ENCODE measurements at regions not wholly inside any gene's neighbourhood (a gene's known extent, or its start where the extent isn't known, plus 50 kb on each side); places are given as distances from the start of the nearest gene placed in this dataset.

DNA sequence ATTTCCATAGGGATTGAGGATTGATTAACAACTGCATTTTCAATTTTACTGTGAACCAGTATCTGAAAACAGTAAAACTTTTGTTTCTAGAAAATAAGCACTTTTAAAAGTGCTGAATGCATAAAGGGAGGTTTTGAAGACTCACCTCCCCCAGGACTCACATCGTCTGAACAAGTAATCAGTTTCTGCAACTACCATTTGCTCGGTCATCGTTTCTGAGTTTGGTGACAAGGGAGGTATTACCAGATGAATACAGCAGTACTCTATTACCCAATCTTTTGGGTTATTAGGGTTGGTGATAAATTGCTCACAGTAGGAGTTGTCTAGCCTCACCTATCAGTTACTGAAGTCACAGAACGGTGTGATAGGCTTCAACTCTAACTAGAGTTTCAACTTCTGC is 234.5 kb upstream of the FN1 start:
- TF ChIP-seq, protein P1, sequence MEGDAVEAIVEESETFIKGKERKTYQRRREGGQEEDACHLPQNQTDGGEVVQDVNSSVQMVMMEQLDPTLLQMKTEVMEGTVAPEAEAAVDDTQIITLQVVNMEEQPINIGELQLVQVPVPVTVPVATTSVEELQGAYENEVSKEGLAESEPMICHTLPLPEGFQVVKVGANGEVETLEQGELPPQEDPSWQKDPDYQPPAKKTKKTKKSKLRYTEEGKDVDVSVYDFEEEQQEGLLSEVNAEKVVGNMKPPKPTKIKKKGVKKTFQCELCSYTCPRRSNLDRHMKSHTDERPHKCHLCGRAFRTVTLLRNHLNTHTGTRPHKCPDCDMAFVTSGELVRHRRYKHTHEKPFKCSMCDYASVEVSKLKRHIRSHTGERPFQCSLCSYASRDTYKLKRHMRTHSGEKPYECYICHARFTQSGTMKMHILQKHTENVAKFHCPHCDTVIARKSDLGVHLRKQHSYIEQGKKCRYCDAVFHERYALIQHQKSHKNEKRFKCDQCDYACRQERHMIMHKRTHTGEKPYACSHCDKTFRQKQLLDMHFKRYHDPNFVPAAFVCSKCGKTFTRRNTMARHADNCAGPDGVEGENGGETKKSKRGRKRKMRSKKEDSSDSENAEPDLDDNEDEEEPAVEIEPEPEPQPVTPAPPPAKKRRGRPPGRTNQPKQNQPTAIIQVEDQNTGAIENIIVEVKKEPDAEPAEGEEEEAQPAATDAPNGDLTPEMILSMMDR (IDR thresholded peaks at IDR 0.05), result no peak
- TF ChIP-seq POLR2A (IDR thresholded peaks at IDR 0.05), result no peak
